ENCODE measurements at regions not wholly inside any gene's neighbourhood (a gene's known extent, or its start where the extent isn't known, plus 50 kb on each side); places are given as distances from the start of the nearest gene placed in this dataset.

GRCh38 chr18:47701134-47701533, 229.3 kb downstream of the SMAD2 start:
- in situ Hi-C loops (cut with HindIII; ENCODE audit: extremely low pct_ligation_motif_present, low pct_unique_long_range_greater_than_20kb): no loop called here
- intact Hi-C loops (cut with micrococcal nuclease; ENCODE audit: unreplicated experiment): no loop called here
- Histone ChIP-seq H3K27me3 (ENCODE audit: control insufficient read depth in 1 of 2, insufficient read depth in 2 of 2, low read length in 2 of 2) (peaks cover 0 to 3% of the 10 kb centered on the region in 2 experiments; a peak in 1 of 5 replicates), H3K27ac (ENCODE audit: extremely low read length, insufficient read depth, low read length) (no peak overlapping the region), H2AFZ (ENCODE audit: low read length) (no peak overlapping the region), H3K9ac (ENCODE audit: insufficient read depth, low read depth, low read length) (no peak overlapping the region), H3K79me2 (ENCODE audit: insufficient read depth, low read length) (no peaks in the 10 kb centered on the region), H3K36me3 (replicated peaks in 1 of 2; ENCODE audit: control insufficient read depth in 1 of 2, insufficient read depth in 2 of 2, low read length in 2 of 2) (no peaks in the 10 kb centered on the region), H4K20me1 (ENCODE audit: insufficient read depth, low read length) (no peaks in the 10 kb centered on the region), H3K4me3 (replicated peaks in 1 of 3; ENCODE audit: insufficient read depth in 1 of 3, low read depth in 2 of 3, low read length in 3 of 3) (no peak overlapping the region), H3K9me3 (ENCODE audit: low read length) (no peaks in the 10 kb centered on the region), H3K4me1 (ENCODE audit: insufficient read depth, low read length) (no peaks in the 10 kb centered on the region), H3K4me2 (ENCODE audit: low read depth, low read length) (no peak overlapping the region)
- ATAC-seq: no peak
- TF ChIP-seq MAFK (conservative IDR thresholded peaks at IDR 0.05 in 1 of 2, IDR thresholded peaks at IDR 0.05 in 1 of 2; ENCODE audit: low read length in 2 of 2) (peak; percentile 89 to 96), MED1 (CRISPR knock-in tag; IDR thresholded peaks at IDR 0.05) (no peak), MAFF (IDR thresholded peaks at IDR 0.05; ENCODE audit: low read depth, low read length) (peak; percentile 96)
- no peak for DNase-seq (ENCODE audit: low spot score)
- BruUV-seq (replicated peaks): no TSS peak
- CTCF ChIA-PET (ENCODE audit: low intra/inter-chr PET ratio, low total read pairs): no interaction called here
- POLR2A ChIA-PET: no interaction called here
- no peak for FAIRE-seq
- 28% methylated on average over 6 of the region's 6 CpGs for WGBS (ENCODE audit: low lambda C conversion rate)

DNA sequence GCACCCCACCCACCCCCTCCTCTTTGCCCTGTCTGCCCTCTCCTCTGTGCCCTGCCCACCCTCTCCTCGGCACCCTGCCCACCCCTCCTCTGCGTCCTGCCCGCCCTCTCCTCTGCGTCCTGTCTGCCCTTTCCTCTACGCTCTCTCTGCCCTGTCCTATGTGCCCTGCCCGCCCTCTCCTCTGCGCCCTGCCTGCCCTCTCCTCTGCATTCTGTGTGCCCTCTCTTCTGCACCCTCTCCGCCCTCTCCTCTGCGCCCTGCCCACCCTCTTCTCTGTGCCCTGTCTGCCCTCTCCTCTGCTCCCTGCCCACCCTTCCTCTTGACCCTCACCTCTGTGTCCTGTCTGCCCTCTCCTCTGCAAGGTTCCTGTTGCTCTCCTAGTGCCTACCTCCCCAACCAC, 233.6 kb downstream of the SMAD2 start:
- H3K4me2 ChIP-seq (ENCODE audit: low read depth, low read length): no peak overlapping the region
- BruUV-seq (replicated peaks): no TSS peak
- no peaks in the 10 kb centered on the region for H3K9me3 ChIP-seq (ENCODE audit: low read length)
- H3K27me3 ChIP-seq (ENCODE audit: control insufficient read depth in 1 of 2, insufficient read depth in 2 of 2, low read length in 2 of 2): peaks cover 0 to 3% of the 10 kb centered on the region in 2 experiments; a peak in 1 of 5 replicates
- no peak for FAIRE-seq
- no peak for DNase-seq (ENCODE audit: low spot score)
- no peak overlapping the region for H3K9ac ChIP-seq (ENCODE audit: insufficient read depth, low read depth, low read length)
- intact Hi-C loops (cut with micrococcal nuclease; ENCODE audit: unreplicated experiment) (no loop called here), in situ Hi-C loops (cut with HindIII; ENCODE audit: extremely low pct_ligation_motif_present, low pct_unique_long_range_greater_than_20kb) (no loop called here)
- ChIA-PET CTCF (ENCODE audit: low intra/inter-chr PET ratio, low total read pairs) (no interaction called here), POLR2A (no interaction called here)
- no peaks in the 10 kb centered on the region for H3K79me2 ChIP-seq (ENCODE audit: insufficient read depth, low read length)
- ATAC-seq: no peak
- WGBS (ENCODE audit: low lambda C conversion rate): 6% methylated on average over 9 of the region's 9 CpGs
- H3K27ac ChIP-seq (ENCODE audit: extremely low read length, insufficient read depth, low read length): no peak overlapping the region
- no peak overlapping the region for H3K4me3 ChIP-seq (replicated peaks in 1 of 3; ENCODE audit: insufficient read depth in 1 of 3, low read depth in 2 of 3, low read length in 3 of 3)
- no peak overlapping the region for H2AFZ ChIP-seq (ENCODE audit: low read length)
- H3K4me1 ChIP-seq (ENCODE audit: insufficient read depth, low read length): no peaks in the 10 kb centered on the region
- no peaks in the 10 kb centered on the region for H3K36me3 ChIP-seq (replicated peaks in 1 of 2; ENCODE audit: control insufficient read depth in 1 of 2, insufficient read depth in 2 of 2, low read length in 2 of 2)
- H4K20me1 ChIP-seq (ENCODE audit: insufficient read depth, low read length): no peaks in the 10 kb centered on the region
- no peak for TF ChIP-seq RFXAP (CRISPR knock-in tag; IDR thresholded peaks at IDR 0.05; ENCODE audit: borderline replicate concordance)
- no peak for TF ChIP-seq NAIF1 (CRISPR knock-in tag; IDR thresholded peaks at IDR 0.05; ENCODE audit: borderline replicate concordance)
- TF ChIP-seq, protein P1, sequence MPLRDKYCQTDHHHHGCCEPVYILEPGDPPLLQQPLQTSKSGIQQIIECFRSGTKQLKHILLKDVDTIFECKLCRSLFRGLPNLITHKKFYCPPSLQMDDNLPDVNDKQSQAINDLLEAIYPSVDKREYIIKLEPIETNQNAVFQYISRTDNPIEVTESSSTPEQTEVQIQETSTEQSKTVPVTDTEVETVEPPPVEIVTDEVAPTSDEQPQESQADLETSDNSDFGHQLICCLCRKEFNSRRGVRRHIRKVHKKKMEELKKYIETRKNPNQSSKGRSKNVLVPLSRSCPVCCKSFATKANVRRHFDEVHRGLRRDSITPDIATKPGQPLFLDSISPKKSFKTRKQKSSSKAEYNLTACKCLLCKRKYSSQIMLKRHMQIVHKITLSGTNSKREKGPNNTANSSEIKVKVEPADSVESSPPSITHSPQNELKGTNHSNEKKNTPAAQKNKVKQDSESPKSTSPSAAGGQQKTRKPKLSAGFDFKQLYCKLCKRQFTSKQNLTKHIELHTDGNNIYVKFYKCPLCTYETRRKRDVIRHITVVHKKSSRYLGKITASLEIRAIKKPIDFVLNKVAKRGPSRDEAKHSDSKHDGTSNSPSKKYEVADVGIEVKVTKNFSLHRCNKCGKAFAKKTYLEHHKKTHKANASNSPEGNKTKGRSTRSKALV (CRISPR knock-in tag; IDR thresholded peaks at IDR 0.05): no peak
- TF ChIP-seq PPARG (CRISPR knock-in tag; conservative IDR thresholded peaks at IDR 0.05): no peak
- no peak for TF ChIP-seq RERE (CRISPR knock-in tag; IDR thresholded peaks at IDR 0.05; ENCODE audit: low read depth)
- no peak for TF ChIP-seq ZFAT (CRISPR knock-in tag; conservative IDR thresholded peaks at IDR 0.05)
